ENCODE measurements at regions not wholly inside any gene's neighbourhood (a gene's known extent, or its start where the extent isn't known, plus 50 kb on each side); places are given as distances from the start of the nearest gene placed in this dataset.

GRCh38 chr4:151887816-151888180, 127.0 kb upstream of the GATB start:
- ChIA-PET CTCF (interaction anchor here (0.6 to 2.4 kb wide), 6 partner anchors 21 to 353 kb away, joined by 3 to 7 read pairs (median 4); no protein-coding TSS in a partner anchor), SMC1A (ENCODE audit: uncharacterized antibody, unreplicated experiment) (interaction anchor here (0.7 to 3.1 kb wide), 14 partner anchors 9 to 622 kb away, joined by 3 to 23 read pairs (median 3); no protein-coding TSS in a partner anchor), RAD21 (ENCODE audit: unreplicated experiment) (interaction anchor here (0.7 to 2.1 kb wide), 13 partner anchors 8 to 492 kb away, joined by 3 to 11 read pairs (median 5); no protein-coding TSS in a partner anchor), POLR2A (interaction anchor here (1.3 to 1.5 kb wide), 2 partner anchors 13 to 94 kb away, joined by 3 read pairs; no protein-coding TSS in a partner anchor)
- no peak overlapping the region; the same call in 1 of the 2 replicates for H2AFZ ChIP-seq (ENCODE audit: control insufficient read depth, low read depth, low read length)
- H3K9ac ChIP-seq (ENCODE audit: control insufficient read depth, insufficient read depth, low read length): no peak overlapping the region
- peak overlapping the region; percentile 70 for H3K4me2 ChIP-seq (ENCODE audit: control insufficient read depth, insufficient read depth)
- H3K4me1 ChIP-seq (ENCODE audit: control insufficient read depth, insufficient read depth, low read length): peaks cover 38% of the 10 kb centered on the region
- WGBS (ENCODE audit: insufficient coverage, insufficient replicate concordance, low lambda C conversion rate, missing lambda C conversion rate): 67% methylated on average over 3 of the region's 3 CpGs
- no peaks in the 10 kb centered on the region for H3K27me3 ChIP-seq (replicated peaks in 1 of 2; ENCODE audit: control insufficient read depth in 2 of 2, insufficient read depth in 2 of 2, low read length in 1 of 2)
- FAIRE-seq (no peak), DNase-seq (ENCODE audit: low read depth, low spot score) (peak; percentile 25), ATAC-seq (peak; percentile 60)
- TF ChIP-seq ZBTB11 (CRISPR knock-in tag; IDR thresholded peaks at IDR 0.05): no peak
- no peak for TF ChIP-seq BMI1 (IDR thresholded peaks at IDR 0.05; ENCODE audit: borderline replicate concordance)
- no peak for TF ChIP-seq TCF12 (IDR thresholded peaks at IDR 0.05; ENCODE audit: low read depth, low read length)
- 0 out of 2 replicates have a peak, but pooled peaks have one; percentile 5 for TF ChIP-seq YY1 (IDR thresholded peaks at IDR 0.05; ENCODE audit: low read depth, low read length)
- TF ChIP-seq JUNB (IDR thresholded peaks at IDR 0.05): 0 out of 2 replicates have a peak, but pooled peaks have one; percentile 0
- TF ChIP-seq BRCA1 (IDR thresholded peaks at IDR 0.05; ENCODE audit: low read depth, low read length): no peak
- no peak overlapping the region for H3K4me3 ChIP-seq
- intact Hi-C loops (cut with micrococcal nuclease; ENCODE audit: unreplicated experiment) (loop anchor here (1.0 to 5.0 kb wide), 8 partner anchors 89 to 665 kb away; partner anchors contain the start of gene GATB), in situ Hi-C loops (cut with MboI) (no loop called here)
- no peaks in the 10 kb centered on the region for H3K36me3 ChIP-seq (ENCODE audit: control insufficient read depth in 2 of 2, insufficient read depth in 2 of 2, low read length in 1 of 2)
- no TSS peak for BruUV-seq (replicated peaks)
- H3K79me2 ChIP-seq (ENCODE audit: control insufficient read depth, insufficient read depth, low read length): no peaks in the 10 kb centered on the region
- H4K20me1 ChIP-seq (ENCODE audit: control insufficient read depth, insufficient read depth): no peaks in the 10 kb centered on the region
- H3K9me3 ChIP-seq (replicated peaks; ENCODE audit: control insufficient read depth, insufficient read depth, low read length): no peaks in the 10 kb centered on the region; the same call in 2 of the 3 replicates
- peak overlapping the region; percentile 80 for H3K27ac ChIP-seq (ENCODE audit: control insufficient read depth, insufficient read depth)

All from GM12878 (cell line).